GM12878 (cell line): ENCODE measurements at regions not wholly inside any gene's neighbourhood (a gene's known extent, or its start where the extent isn't known, plus 50 kb on each side); places are given as distances from the start of the nearest gene placed in this dataset.
A peak's percentile ranks its signal among the peaks of the same experiment; 100 is the strongest.
"Not testable (repeated sequence)": the region's sequence is repeated elsewhere in the genome, so short reads cannot be mapped to it uniquely, and the experiment has no call there.

Experiments
- ATAC-seq: fragments of 200-7000 bp; cut with Tn5 transposase; 3 replicates; pipeline ENCODE4 v1.9.1; 2020; ENCODE audit warnings: mild to moderate bottlenecking, moderate library complexity
- BruUV-seq: library from RNA; stranded (reverse); fragments of 400-500 nt; replicated peaks from 2 replicates; lab custom pipeline; 2021; lab: Mats Ljungman, UMichigan
- CTCF ChIA-PET: fragments of 300-600 bp; sonication (Branson Sonifier 250); formaldehyde crosslinking; extraction: SDS; loops from one replicate; lab custom pipeline; 2021; ENCODE audit warnings: inconsistent platforms; lab: Yijun Ruan, JAX
- POLR2A ChIA-PET: fragments of 350-600 bp; formaldehyde crosslinking; extraction: SDS; loops from one replicate; lab custom pipeline; 2021; ENCODE audit warnings: inconsistent platforms; lab: Charles Lee
- RAD21 ChIA-PET: fragments of 300-600 bp; sonication (Branson Sonifier 250); formaldehyde crosslinking; loops from one replicate; lab custom pipeline; 2023; ENCODE audit warnings: antibody characterized with exemption; ENCODE audit not compliant: unreplicated experiment; lab: Charles Lee
- SMC1A ChIA-PET: fragments of 300-600 bp; sonication (Branson Sonifier 250); formaldehyde crosslinking; loops from one replicate; lab custom pipeline; 2023; ENCODE audit not compliant: unreplicated experiment, uncharacterized antibody; lab: Charles Lee
- DNase-seq: peaks from one replicate; pipeline ENCODE4 v3.0.0-alpha.2; 2011; ENCODE audit warnings: low read depth, low spot score
- FAIRE-seq: peaks from 3 replicates; lab custom pipeline; 2011; peaks lifted over from hg19 to GRCh38; lab: Jason Lieb, UNC
- H2AFZ ChIP-seq: 2 replicates; pipeline ENCODE4 v1.6.0; 2011; ENCODE audit warnings: low read depth, low read length, control low read depth; ENCODE audit not compliant: control insufficient read depth
- H3K27ac ChIP-seq: 2 replicates; pipeline ENCODE4 v1.5.1; 2011; ENCODE audit warnings: control low read depth; ENCODE audit not compliant: control insufficient read depth, insufficient read depth
- H3K27me3 ChIP-seq, 2 experiments: replicated peaks in 1 of 2; 2 replicates each; pipeline versions ENCODE4 v1.6.0 to v1.6.1; 2011; ENCODE audit warnings: low read length in 1 of 2; ENCODE audit not compliant: control insufficient read depth in 2 of 2, insufficient read depth in 2 of 2
- H3K36me3 ChIP-seq, 2 experiments: 2 replicates each; pipeline ENCODE4 v1.5.1; 2011; ENCODE audit warnings: low read length in 1 of 2; ENCODE audit not compliant: control insufficient read depth in 2 of 2, insufficient read depth in 2 of 2
- H3K4me1 ChIP-seq: 2 replicates; pipeline ENCODE4 v1.6.1; 2011; ENCODE audit warnings: mild to moderate bottlenecking, low read length, moderate library complexity, mixed read lengths; ENCODE audit not compliant: control insufficient read depth, insufficient read depth
- H3K4me2 ChIP-seq: 2 replicates; pipeline ENCODE4 v1.6.0; 2011; ENCODE audit warnings: control low read depth; ENCODE audit not compliant: control insufficient read depth, insufficient read depth
- H3K4me3 ChIP-seq: fragments of 200-600 bp; sonication (generic); 2 replicates; pipeline ENCODE4 v1.5.1; 2016
- H3K79me2 ChIP-seq: 2 replicates; pipeline ENCODE4 v1.6.0; 2011; ENCODE audit warnings: low read length; ENCODE audit not compliant: control insufficient read depth, insufficient read depth
- H3K9ac ChIP-seq: 2 replicates; pipeline ENCODE4 v1.8.0; 2011; ENCODE audit warnings: low read length, control low read depth, mixed read lengths; ENCODE audit not compliant: control insufficient read depth, insufficient read depth
- H3K9me3 ChIP-seq: replicated peaks from 3 replicates; pipeline ENCODE4 v1.5.1; 2011; ENCODE audit warnings: mild to moderate bottlenecking, low read length; ENCODE audit not compliant: control insufficient read depth, insufficient read depth
- H4K20me1 ChIP-seq: 2 replicates; pipeline ENCODE4 v1.6.0; 2011; ENCODE audit not compliant: control insufficient read depth, insufficient read depth
- CEBPB ChIP-seq, 2 experiments: fragments of 150-350 bp in 1 of 2; IDR thresholded peaks; 2 replicates each; pipeline ENCODE4 v1.6.1; 2012 to 2014; ENCODE audit warnings: low read depth in 2 of 2, low read length in 2 of 2, borderline replicate concordance in 1 of 2, inconsistent platforms in 1 of 2
- CREM ChIP-seq: IDR thresholded peaks from 2 replicates; pipeline ENCODE4 v1.6.1; 2014; ENCODE audit warnings: antibody characterized with exemption, low read depth
- FOS ChIP-seq: IDR thresholded peaks from 3 replicates; pipeline ENCODE4 v1.6.1; 2011; ENCODE audit warnings: borderline replicate concordance; ENCODE audit not compliant: insufficient read length; ENCODE audit errors: extremely low read depth
- GABPA ChIP-seq: IDR thresholded peaks from 2 replicates; pipeline ENCODE4 v1.6.1; 2014; ENCODE audit warnings: antibody characterized with exemption, low read depth, mild to moderate bottlenecking, inconsistent platforms
- HDAC2 ChIP-seq: fragments of 200-600 bp; sonication (generic); IDR thresholded peaks from 2 replicates; pipeline ENCODE4 v1.6.1; 2017
- NFIC ChIP-seq: IDR thresholded peaks from 2 replicates; pipeline ENCODE4 v1.6.1; 2012; ENCODE audit warnings: low read depth, mild to moderate bottlenecking, inconsistent platforms, low read length, moderate library complexity
- POLR2AphosphoS5 ChIP-seq: IDR thresholded peaks from 2 replicates; pipeline ENCODE4 v1.6.1; 2011; ENCODE audit warnings: mild to moderate bottlenecking, low read length, inconsistent platforms
- SIN3A ChIP-seq: IDR thresholded peaks from 2 replicates; pipeline ENCODE4 v1.6.1; 2012; ENCODE audit warnings: low read depth, low read length, improper control_type of control experiment
- SRF ChIP-seq, 2 experiments: IDR thresholded peaks; 2 replicates each; pipeline ENCODE4 v1.6.1; 2011; ENCODE audit warnings: low read depth in 2 of 2, low read length in 2 of 2, mild to moderate bottlenecking in 1 of 2, moderate library complexity in 1 of 2
- ZNF384 ChIP-seq: IDR thresholded peaks from 2 replicates; pipeline ENCODE4 v1.6.1; 2012; ENCODE audit warnings: low read depth, mild to moderate bottlenecking, low read length, improper control_type of control experiment, borderline replicate concordance
- WGBS: methylation state at CpG from one replicate; pipeline ENCODE4 v1.1.6; 2016; ENCODE audit warnings: low lambda C conversion rate; ENCODE audit not compliant: insufficient replicate concordance, insufficient coverage; ENCODE audit errors: missing lambda C conversion rate; 5-methylcytosine and 5-hydroxymethylcytosine counted together
- in situ Hi-C: fragments of 300-500 bp; cut with MboI; formaldehyde crosslinking; loops from 9 replicates; pipeline ENCODE4 v1.14.3; 2018; ENCODE audit warnings: mixed read lengths
- intact Hi-C: fragments of 100-400 bp; cut with micrococcal nuclease; formaldehyde crosslinking; loops from one replicate; pipeline ENCODE4 v1.14.2; 2022; ENCODE audit not compliant: unreplicated experiment
- TF ChIP-seq, protein P1 (sequence below): fragments of 450-650 bp; IDR thresholded peaks from 2 replicates; pipeline ENCODE4 v1.6.1; 2017; ENCODE audit warnings: mild to moderate bottlenecking
- TF ChIP-seq, protein P2 (sequence below): IDR thresholded peaks from 2 replicates; pipeline ENCODE4 v1.6.1; 2012; ENCODE audit warnings: mild to moderate bottlenecking, low read depth, low read length

DNA sequence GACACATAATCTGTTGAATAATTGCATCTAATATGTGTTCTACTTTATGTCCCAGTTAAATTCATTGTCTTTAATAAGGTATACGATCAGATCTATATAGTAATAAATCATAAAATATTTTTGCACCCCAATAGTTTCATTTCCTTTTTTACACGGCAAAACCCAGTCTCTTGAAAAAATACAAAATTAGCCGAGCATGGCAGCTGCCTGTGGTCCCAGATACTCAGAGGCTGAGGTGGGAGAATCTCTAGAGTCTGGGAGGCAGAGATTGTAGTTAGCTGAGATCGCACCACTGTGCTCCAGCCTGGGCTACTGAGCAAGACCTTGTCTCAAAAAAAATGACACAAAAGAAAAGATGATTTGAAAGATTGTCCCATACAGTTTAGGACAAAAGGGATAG is 52.3 kb upstream of the PARP4 start (continued):
- TF ChIP-seq NFIC = peak; percentile 44; the same call in 1 of the 2 replicates
- TF ChIP-seq POLR2AphosphoS5 = no peak
- TF ChIP-seq FOS = no peak
- no peak for TF ChIP-seq SIN3A
- no peak for TF ChIP-seq ZNF384
- peak; percentile 26; the same call in 1 of the 2 replicates for TF ChIP-seq CREM
- TF ChIP-seq, all 136 proteins: peak for 9

DNA sequence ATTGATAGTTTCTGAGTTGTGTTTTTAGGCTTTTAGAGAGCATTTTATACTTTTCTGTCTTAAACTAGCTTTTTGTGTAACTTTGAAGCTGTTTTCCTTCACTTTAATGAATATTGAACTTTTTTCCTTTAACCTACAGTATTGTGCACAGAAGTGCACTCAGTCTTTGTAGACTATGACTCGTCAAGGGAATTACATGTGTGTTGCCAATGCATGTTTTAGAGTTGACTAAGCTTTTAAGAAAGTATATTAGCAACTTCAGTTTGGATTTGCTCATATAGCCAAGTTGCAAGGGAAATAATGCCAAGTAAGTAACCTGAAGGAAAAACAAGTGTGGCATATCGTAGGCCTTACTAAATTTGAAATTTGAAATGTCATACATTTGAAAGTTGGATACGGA is 55.0 kb upstream of the PARP4 start:
- intact Hi-C loops, CTCF ChIA-PET, H3K4me1 ChIP-seq, BruUV-seq, H3K36me3 ChIP-seq, H3K79me2 ChIP-seq, H3K4me3 ChIP-seq, H3K4me2 ChIP-seq, POLR2A ChIA-PET, H4K20me1 ChIP-seq, H3K9me3 ChIP-seq, H3K27me3 ChIP-seq, H3K9ac ChIP-seq, RAD21 ChIA-PET, H3K27ac ChIP-seq, FAIRE-seq, in situ Hi-C loops, ATAC-seq, DNase-seq, H2AFZ ChIP-seq: not testable (repeated sequence)
- SMC1A ChIA-PET = interaction anchor here (1.0 kb wide), 1 partner anchor 10 kb away, joined by 4 read pairs; no protein-coding TSS in a partner anchor
- 53% methylated on average over 3 of the region's 3 CpGs for WGBS

DNA sequence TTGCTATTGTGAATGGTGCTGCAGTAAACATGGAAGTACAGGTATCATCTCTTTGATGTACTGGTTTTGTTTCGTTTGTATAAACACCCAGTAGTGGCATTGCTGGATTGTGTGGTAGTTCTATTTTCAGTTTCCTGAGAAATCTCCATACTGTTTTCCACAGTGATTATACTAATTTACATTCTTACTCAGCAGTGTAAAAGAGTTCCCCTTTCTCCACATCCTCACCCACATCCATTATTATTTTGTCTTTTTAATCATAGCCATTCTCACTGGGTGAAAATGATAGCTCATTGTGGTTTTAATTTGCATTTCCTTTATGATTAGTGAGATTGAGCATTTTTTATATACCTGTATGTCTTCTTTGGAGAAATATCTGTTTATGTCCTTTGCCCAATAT is 62.3 kb upstream of the PARP4 start:
- H3K36me3 ChIP-seq = no peaks in the 10 kb centered on the region
- no peaks in the 10 kb centered on the region for H3K79me2 ChIP-seq
- no peaks in the 10 kb centered on the region for H3K27me3 ChIP-seq
- RAD21 ChIA-PET = no interaction called here
- H3K4me3 ChIP-seq = no peak overlapping the region
- intact Hi-C loops (no loop called here), in situ Hi-C loops (loop anchor here (5.0 kb wide), 1 partner anchor 152 kb away; no protein-coding TSS in a partner anchor)
- no peak overlapping the region for H2AFZ ChIP-seq
- POLR2A ChIA-PET = no interaction called here
- SMC1A ChIA-PET = no interaction called here
- ATAC-seq = no peak; the same call in 2 of the 3 replicates
- no TSS peak for BruUV-seq
- no peak for FAIRE-seq
- 0% methylated on average over 1 of the region's 1 CpG for WGBS
- no peak for DNase-seq
- H3K4me2 ChIP-seq = no peak overlapping the region
- no peak overlapping the region for H3K27ac ChIP-seq
- H3K9me3 ChIP-seq = peaks cover 4% of the 10 kb centered on the region
- H3K4me1 ChIP-seq = no peaks in the 10 kb centered on the region
- H3K9ac ChIP-seq = no peak overlapping the region
- H4K20me1 ChIP-seq = no peaks in the 10 kb centered on the region
- CTCF ChIA-PET = no interaction called here
- TF ChIP-seq HDAC2 = no peak
- TF ChIP-seq CEBPB (IDR thresholded peaks at IDR 0.05; ENCODE audit: borderline replicate concordance in 1 of 2, low read depth in 2 of 2, low read length in 2 of 2) = no peak
- TF ChIP-seq, protein P1, sequence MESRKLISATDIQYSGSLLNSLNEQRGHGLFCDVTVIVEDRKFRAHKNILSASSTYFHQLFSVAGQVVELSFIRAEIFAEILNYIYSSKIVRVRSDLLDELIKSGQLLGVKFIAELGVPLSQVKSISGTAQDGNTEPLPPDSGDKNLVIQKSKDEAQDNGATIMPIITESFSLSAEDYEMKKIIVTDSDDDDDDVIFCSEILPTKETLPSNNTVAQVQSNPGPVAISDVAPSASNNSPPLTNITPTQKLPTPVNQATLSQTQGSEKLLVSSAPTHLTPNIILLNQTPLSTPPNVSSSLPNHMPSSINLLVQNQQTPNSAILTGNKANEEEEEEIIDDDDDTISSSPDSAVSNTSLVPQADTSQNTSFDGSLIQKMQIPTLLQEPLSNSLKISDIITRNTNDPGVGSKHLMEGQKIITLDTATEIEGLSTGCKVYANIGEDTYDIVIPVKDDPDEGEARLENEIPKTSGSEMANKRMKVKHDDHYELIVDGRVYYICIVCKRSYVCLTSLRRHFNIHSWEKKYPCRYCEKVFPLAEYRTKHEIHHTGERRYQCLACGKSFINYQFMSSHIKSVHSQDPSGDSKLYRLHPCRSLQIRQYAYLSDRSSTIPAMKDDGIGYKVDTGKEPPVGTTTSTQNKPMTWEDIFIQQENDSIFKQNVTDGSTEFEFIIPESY = no peak
- TF ChIP-seq GABPA = no peak
- TF ChIP-seq, protein P2, sequence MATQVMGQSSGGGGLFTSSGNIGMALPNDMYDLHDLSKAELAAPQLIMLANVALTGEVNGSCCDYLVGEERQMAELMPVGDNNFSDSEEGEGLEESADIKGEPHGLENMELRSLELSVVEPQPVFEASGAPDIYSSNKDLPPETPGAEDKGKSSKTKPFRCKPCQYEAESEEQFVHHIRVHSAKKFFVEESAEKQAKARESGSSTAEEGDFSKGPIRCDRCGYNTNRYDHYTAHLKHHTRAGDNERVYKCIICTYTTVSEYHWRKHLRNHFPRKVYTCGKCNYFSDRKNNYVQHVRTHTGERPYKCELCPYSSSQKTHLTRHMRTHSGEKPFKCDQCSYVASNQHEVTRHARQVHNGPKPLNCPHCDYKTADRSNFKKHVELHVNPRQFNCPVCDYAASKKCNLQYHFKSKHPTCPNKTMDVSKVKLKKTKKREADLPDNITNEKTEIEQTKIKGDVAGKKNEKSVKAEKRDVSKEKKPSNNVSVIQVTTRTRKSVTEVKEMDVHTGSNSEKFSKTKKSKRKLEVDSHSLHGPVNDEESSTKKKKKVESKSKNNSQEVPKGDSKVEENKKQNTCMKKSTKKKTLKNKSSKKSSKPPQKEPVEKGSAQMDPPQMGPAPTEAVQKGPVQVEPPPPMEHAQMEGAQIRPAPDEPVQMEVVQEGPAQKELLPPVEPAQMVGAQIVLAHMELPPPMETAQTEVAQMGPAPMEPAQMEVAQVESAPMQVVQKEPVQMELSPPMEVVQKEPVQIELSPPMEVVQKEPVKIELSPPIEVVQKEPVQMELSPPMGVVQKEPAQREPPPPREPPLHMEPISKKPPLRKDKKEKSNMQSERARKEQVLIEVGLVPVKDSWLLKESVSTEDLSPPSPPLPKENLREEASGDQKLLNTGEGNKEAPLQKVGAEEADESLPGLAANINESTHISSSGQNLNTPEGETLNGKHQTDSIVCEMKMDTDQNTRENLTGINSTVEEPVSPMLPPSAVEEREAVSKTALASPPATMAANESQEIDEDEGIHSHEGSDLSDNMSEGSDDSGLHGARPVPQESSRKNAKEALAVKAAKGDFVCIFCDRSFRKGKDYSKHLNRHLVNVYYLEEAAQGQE = no peak
- TF ChIP-seq SRF (IDR thresholded peaks at IDR 0.05; ENCODE audit: low read depth in 2 of 2, low read length in 2 of 2) = no peak
